ENCODE measurements at regions not wholly inside any gene's neighbourhood (a gene's known extent, or its start where the extent isn't known, plus 50 kb on each side); places are given as distances from the start of the nearest gene placed in this dataset.

GRCh38 chr5:3143382-3143781 is 391.9 kb upstream of the IRX2 start:
- no peaks in the 10 kb centered on the region for H3K36me3 ChIP-seq (ENCODE audit: control insufficient read depth in 5 of 5, insufficient read depth in 5 of 5, low read length in 5 of 5)
- H3K9ac ChIP-seq (ENCODE audit: low read length in 5 of 5), result no peak overlapping the region
- peaks cover 0 to 4% (median 0%) of the 10 kb centered on the region in 5 donors for H3K9me3 ChIP-seq (ENCODE audit: control insufficient read depth in 5 of 5, low read length in 5 of 5)
- no peak overlapping the region for H3K4me3 ChIP-seq (ENCODE audit: low read depth in 1 of 5, low read length in 5 of 5)
- no peaks in the 10 kb centered on the region for H3K4me1 ChIP-seq (ENCODE audit: control insufficient read depth in 5 of 5, insufficient read depth in 5 of 5, low read length in 5 of 5)
- no peaks in the 10 kb centered on the region for H3K27me3 ChIP-seq (ENCODE audit: control insufficient read depth in 5 of 5, insufficient read depth in 4 of 5, low read length in 5 of 5)
- H3K27ac ChIP-seq (ENCODE audit: low read depth, low read length), result no peak overlapping the region

DNA sequence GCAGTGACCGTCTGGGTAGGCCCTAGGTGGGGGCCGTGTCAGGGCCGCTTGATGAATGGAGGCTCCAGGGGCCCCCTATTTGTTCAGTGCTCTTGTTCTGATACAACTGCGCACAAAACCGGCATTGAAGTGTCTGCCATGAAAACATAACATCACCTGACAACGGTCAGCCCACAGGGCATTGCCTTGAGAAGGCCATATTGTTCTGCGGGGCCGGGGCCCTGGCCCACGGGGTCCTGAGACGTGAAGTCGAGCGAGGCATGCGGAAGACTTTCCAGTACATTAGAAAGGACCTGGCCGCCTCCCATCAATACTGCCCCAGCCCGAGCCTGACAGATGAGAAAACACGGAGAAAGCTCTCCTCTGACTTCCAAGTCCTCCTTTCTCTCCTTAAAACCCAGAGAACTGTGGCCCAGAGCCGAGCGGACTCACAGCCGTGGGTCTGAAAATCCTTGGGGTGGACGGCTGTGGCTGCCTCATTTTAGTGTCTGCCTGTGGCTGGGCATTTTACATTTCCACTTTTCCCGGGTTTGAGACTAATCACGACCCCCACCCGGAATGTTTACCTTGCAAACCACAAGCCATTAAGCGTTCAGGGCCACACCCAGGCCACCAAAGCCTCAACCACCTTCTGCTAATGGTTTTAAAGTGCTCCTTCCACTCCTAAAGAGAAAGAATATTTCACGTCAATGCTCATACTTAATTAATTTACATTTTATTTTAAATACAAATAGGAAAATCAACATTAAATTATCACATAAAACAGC is 391.0 kb upstream of the IRX2 start:
- no peaks in the 10 kb centered on the region for H3K36me3 ChIP-seq (ENCODE audit: control insufficient read depth in 5 of 5, insufficient read depth in 5 of 5, low read length in 5 of 5)
- no peak overlapping the region for H3K27ac ChIP-seq (ENCODE audit: low read depth, low read length)
- no peak overlapping the region for H3K4me3 ChIP-seq (ENCODE audit: low read depth in 1 of 5, low read length in 5 of 5)
- H3K9me3 ChIP-seq (ENCODE audit: control insufficient read depth in 5 of 5, low read length in 5 of 5), result peaks cover 0 to 4% (median 0%) of the 10 kb centered on the region in 5 donors
- no peak overlapping the region for H3K9ac ChIP-seq (ENCODE audit: low read length in 5 of 5)
- no peaks in the 10 kb centered on the region for H3K27me3 ChIP-seq (ENCODE audit: control insufficient read depth in 5 of 5, insufficient read depth in 4 of 5, low read length in 5 of 5)
- no peaks in the 10 kb centered on the region for H3K4me1 ChIP-seq (ENCODE audit: control insufficient read depth in 5 of 5, insufficient read depth in 5 of 5, low read length in 5 of 5)

DNA sequence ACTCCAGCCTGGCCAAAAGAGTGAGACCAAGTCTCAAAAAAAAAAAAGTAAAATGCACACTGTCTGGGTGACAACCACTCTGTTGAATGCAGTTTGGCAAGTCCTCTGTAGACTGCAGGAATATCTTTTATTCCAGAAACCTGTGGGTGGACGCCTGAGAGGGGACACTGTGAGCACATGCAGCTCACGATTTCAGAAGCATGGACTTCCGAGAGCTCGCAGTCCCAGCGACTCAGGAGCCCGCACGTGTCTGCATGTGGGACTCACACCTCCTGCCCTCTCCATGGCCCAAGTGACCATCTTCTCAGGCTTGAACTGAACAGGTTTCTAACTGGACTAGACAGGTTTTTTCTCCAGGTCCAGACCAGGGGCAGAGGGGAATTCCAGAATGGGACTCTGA is 388.6 kb upstream of the IRX2 start:
- H3K9ac ChIP-seq (ENCODE audit: low read length in 5 of 5), result no peak overlapping the region

DNA sequence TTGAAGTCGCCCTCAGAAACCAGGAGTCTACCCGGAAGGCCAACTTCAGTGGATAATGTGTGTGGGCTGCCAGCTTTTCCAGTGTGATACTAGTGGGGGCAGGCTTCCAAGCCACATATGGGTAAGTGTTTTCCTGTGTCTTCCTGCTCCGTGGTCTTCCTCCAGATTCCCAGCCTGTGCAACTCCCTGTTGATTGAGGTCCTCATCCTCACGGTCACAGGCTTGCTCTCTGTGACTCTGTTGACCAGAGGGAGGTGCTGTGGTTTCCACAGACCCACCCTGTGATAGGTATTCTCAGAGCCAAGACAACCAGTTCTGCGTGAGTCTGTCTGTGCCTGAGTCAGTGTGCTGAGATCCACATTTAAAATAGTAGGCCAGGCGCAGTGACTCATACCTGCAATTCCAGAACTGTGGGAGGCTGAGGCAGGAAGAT is 388.0 kb upstream of the IRX2 start:
- Histone ChIP-seq H3K4me1 (ENCODE audit: control insufficient read depth in 5 of 5, insufficient read depth in 5 of 5, low read length in 5 of 5) (no peaks in the 10 kb centered on the region), H3K36me3 (ENCODE audit: control insufficient read depth in 5 of 5, insufficient read depth in 5 of 5, low read length in 5 of 5) (no peaks in the 10 kb centered on the region), H3K27ac (ENCODE audit: low read depth, low read length) (no peak overlapping the region), H3K4me3 (ENCODE audit: low read depth in 1 of 5, low read length in 5 of 5) (no peak overlapping the region), H3K27me3 (ENCODE audit: control insufficient read depth in 5 of 5, insufficient read depth in 4 of 5, low read length in 5 of 5) (no peaks in the 10 kb centered on the region), H3K9me3 (ENCODE audit: control insufficient read depth in 5 of 5, low read length in 5 of 5) (peaks cover 0 to 4% (median 0%) of the 10 kb centered on the region in 5 donors), H3K9ac (ENCODE audit: low read length in 5 of 5) (no peak overlapping the region)

More for the DNA sequence above, 388.6 kb upstream of the IRX2 start:
- Histone ChIP-seq H3K36me3 (ENCODE audit: control insufficient read depth in 5 of 5, insufficient read depth in 5 of 5, low read length in 5 of 5) (no peaks in the 10 kb centered on the region), H3K4me3 (ENCODE audit: low read depth in 1 of 5, low read length in 5 of 5) (no peak overlapping the region), H3K4me1 (ENCODE audit: control insufficient read depth in 5 of 5, insufficient read depth in 5 of 5, low read length in 5 of 5) (no peaks in the 10 kb centered on the region), H3K9me3 (ENCODE audit: control insufficient read depth in 5 of 5, low read length in 5 of 5) (peaks cover 0 to 4% (median 0%) of the 10 kb centered on the region in 5 donors), H3K27me3 (ENCODE audit: control insufficient read depth in 5 of 5, insufficient read depth in 4 of 5, low read length in 5 of 5) (no peaks in the 10 kb centered on the region), H3K27ac (ENCODE audit: low read depth, low read length) (no peak overlapping the region)

DNA sequence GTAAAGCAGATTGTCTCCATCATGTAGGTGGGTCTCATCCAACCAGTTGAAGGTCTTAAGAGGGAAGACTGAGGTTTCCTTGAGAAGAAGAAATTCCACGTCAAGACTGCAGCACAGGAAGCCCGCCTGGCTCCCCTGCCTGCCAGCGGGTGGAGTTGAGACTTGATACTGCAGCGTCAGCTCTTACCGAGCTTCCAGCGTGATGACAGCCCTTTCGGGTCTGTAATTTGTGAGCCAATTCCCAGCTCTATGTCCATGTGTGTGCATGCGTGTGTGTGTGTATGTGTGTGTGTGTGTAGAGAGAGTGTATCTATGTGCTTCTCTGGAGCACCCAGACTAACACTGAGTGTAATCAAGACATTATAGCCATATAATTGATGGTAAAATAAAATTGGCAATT is 379.7 kb upstream of the IRX2 start:
- H3K9ac ChIP-seq (ENCODE audit: low read length in 5 of 5), result no peak overlapping the region
- H3K27me3 ChIP-seq (ENCODE audit: control insufficient read depth in 5 of 5, insufficient read depth in 4 of 5, low read length in 5 of 5), result peaks cover 0 to 4% (median 0%) of the 10 kb centered on the region in 5 donors
- H3K27ac ChIP-seq (ENCODE audit: low read depth, low read length), result no peak overlapping the region
- no peaks in the 10 kb centered on the region for H3K4me1 ChIP-seq (ENCODE audit: control insufficient read depth in 5 of 5, insufficient read depth in 5 of 5, low read length in 5 of 5)
- H3K9me3 ChIP-seq (ENCODE audit: control insufficient read depth in 5 of 5, low read length in 5 of 5), result no peaks in the 10 kb centered on the region
- no peak overlapping the region for H3K4me3 ChIP-seq (ENCODE audit: low read depth in 1 of 5, low read length in 5 of 5)
- H3K36me3 ChIP-seq (ENCODE audit: control insufficient read depth in 5 of 5, insufficient read depth in 5 of 5, low read length in 5 of 5), result no peaks in the 10 kb centered on the region

DNA sequence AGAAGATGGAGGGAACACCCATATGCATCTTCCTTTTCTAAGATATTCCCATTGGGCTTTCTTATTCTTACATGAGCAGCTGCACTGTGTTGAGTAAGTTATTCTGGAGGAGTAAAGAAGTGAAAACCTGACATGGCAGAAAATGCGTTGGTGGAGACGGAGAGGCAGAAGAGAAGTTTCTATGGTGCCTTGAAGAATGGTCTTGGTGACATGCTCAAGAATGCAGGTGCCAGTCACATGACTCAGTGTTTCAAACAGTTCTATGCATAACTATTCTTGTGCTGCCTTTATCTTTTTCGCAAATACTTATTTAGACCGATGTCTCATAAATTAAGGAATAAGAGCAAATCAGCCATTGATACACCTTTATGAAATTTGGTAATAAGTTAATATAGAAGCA is 377.8 kb upstream of the IRX2 start:
- Histone ChIP-seq H3K4me1 (ENCODE audit: control insufficient read depth in 5 of 5, insufficient read depth in 5 of 5, low read length in 5 of 5) (no peaks in the 10 kb centered on the region), H3K36me3 (ENCODE audit: control insufficient read depth in 5 of 5, insufficient read depth in 5 of 5, low read length in 5 of 5) (no peaks in the 10 kb centered on the region), H3K27ac (ENCODE audit: low read depth, low read length) (no peak overlapping the region), H3K9me3 (ENCODE audit: control insufficient read depth in 5 of 5, low read length in 5 of 5) (no peaks in the 10 kb centered on the region), H3K9ac (ENCODE audit: low read length in 5 of 5) (no peak overlapping the region), H3K4me3 (ENCODE audit: low read depth in 1 of 5, low read length in 5 of 5) (no peak overlapping the region), H3K27me3 (ENCODE audit: control insufficient read depth in 5 of 5, insufficient read depth in 4 of 5, low read length in 5 of 5) (peaks cover 0 to 4% (median 0%) of the 10 kb centered on the region in 5 donors)

DNA sequence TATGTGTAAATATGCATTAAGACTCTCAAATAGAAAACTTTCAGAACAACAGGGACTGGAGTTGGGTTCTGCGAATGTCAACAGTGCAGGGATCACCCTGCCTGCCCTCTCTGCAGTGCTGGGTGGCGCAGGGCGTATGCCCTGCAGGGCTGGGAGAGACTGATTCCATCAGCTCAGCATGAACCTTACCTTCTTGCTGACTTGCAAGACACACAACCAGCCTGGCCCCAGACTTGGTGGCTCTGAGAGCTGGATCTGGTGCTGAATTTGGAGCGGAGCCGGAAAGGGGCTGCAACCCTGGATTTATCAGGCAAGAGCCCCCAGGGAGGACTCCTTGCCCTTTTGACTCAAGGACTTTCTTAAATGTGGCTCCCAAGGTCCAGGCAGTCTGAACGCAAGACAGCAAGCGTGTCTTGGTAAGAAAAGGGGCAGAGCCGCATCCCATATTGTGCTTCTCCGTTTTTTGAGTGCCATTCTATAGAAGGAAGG is 376.0 kb upstream of the IRX2 start:
- peaks cover 0 to 4% (median 0%) of the 10 kb centered on the region in 5 donors for H3K27me3 ChIP-seq (ENCODE audit: control insufficient read depth in 5 of 5, insufficient read depth in 4 of 5, low read length in 5 of 5)
- H3K4me1 ChIP-seq (ENCODE audit: control insufficient read depth in 5 of 5, insufficient read depth in 5 of 5, low read length in 5 of 5), result no peaks in the 10 kb centered on the region
- H3K4me3 ChIP-seq (ENCODE audit: low read depth in 1 of 5, low read length in 5 of 5), result no peak overlapping the region
- H3K9ac ChIP-seq (ENCODE audit: low read length in 5 of 5), result no peak overlapping the region
- H3K27ac ChIP-seq (ENCODE audit: low read depth, low read length), result no peak overlapping the region
- no peaks in the 10 kb centered on the region for H3K9me3 ChIP-seq (ENCODE audit: control insufficient read depth in 5 of 5, low read length in 5 of 5)
- H3K36me3 ChIP-seq (ENCODE audit: control insufficient read depth in 5 of 5, insufficient read depth in 5 of 5, low read length in 5 of 5), result no peaks in the 10 kb centered on the region

GRCh38 chr5:3126639-3127038 is 375.2 kb upstream of the IRX2 start:
- H3K9me3 ChIP-seq (ENCODE audit: control insufficient read depth in 5 of 5, low read length in 5 of 5), result no peaks in the 10 kb centered on the region
- no peak overlapping the region for H3K27ac ChIP-seq (ENCODE audit: low read depth, low read length)
- peaks cover 0 to under 1% (median 0%) of the 10 kb centered on the region in 5 donors for H3K4me1 ChIP-seq (ENCODE audit: control insufficient read depth in 5 of 5, insufficient read depth in 5 of 5, low read length in 5 of 5)
- H3K36me3 ChIP-seq (ENCODE audit: control insufficient read depth in 5 of 5, insufficient read depth in 5 of 5, low read length in 5 of 5), result no peaks in the 10 kb centered on the region
- no peak overlapping the region for H3K4me3 ChIP-seq (ENCODE audit: low read depth in 1 of 5, low read length in 5 of 5)
- no peak overlapping the region for H3K9ac ChIP-seq (ENCODE audit: low read length in 5 of 5)
- H3K27me3 ChIP-seq (ENCODE audit: control insufficient read depth in 5 of 5, insufficient read depth in 4 of 5, low read length in 5 of 5), result peaks cover under 1 to 4% (median 3%) of the 10 kb centered on the region in 5 donors

DNA sequence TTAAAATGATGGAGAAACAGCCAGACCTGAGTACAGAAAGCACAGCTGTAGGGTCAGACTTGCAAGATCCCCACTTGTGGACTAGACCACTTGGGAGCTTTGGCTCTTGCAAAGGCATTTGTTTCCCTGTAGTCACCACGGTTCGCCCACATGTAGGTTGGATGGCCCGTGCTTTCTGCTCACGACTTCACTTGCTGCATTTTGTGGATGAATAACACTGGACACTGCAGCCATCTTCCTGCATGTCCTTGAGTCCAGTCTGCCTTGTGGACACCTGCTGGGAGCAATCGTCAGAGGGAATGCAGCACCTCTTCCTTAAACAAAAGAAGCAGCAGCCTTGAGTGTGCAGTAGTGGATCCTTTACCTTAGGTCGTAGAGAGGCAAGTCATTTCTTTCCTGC is 372.9 kb upstream of the IRX2 start:
- no peak overlapping the region for H3K4me3 ChIP-seq (ENCODE audit: low read depth in 1 of 5, low read length in 5 of 5)

GRCh38 chr5:3123763-3124157 is 372.3 kb upstream of the IRX2 start:
- Histone ChIP-seq H3K27me3 (ENCODE audit: control insufficient read depth in 5 of 5, insufficient read depth in 4 of 5, low read length in 5 of 5) (peaks cover 4 to 14% (median 12%) of the 10 kb centered on the region in 5 donors), H3K9ac (ENCODE audit: low read length in 5 of 5) (no peak overlapping the region), H3K4me1 (ENCODE audit: control insufficient read depth in 5 of 5, insufficient read depth in 5 of 5, low read length in 5 of 5) (peaks cover 0 to 2% (median 0%) of the 10 kb centered on the region in 5 donors), H3K9me3 (ENCODE audit: control insufficient read depth in 5 of 5, low read length in 5 of 5) (no peaks in the 10 kb centered on the region), H3K36me3 (ENCODE audit: control insufficient read depth in 5 of 5, insufficient read depth in 5 of 5, low read length in 5 of 5) (no peaks in the 10 kb centered on the region), H3K4me3 (ENCODE audit: low read depth in 1 of 5, low read length in 5 of 5) (no peak overlapping the region), H3K27ac (ENCODE audit: low read depth, low read length) (no peak overlapping the region)

More for the DNA sequence above, 372.9 kb upstream of the IRX2 start:
- Histone ChIP-seq H3K4me1 (ENCODE audit: control insufficient read depth in 5 of 5, insufficient read depth in 5 of 5, low read length in 5 of 5) (peaks cover 0 to 2% (median 0%) of the 10 kb centered on the region in 5 donors), H3K27ac (ENCODE audit: low read depth, low read length) (no peak overlapping the region), H3K27me3 (ENCODE audit: control insufficient read depth in 5 of 5, insufficient read depth in 4 of 5, low read length in 5 of 5) (peaks cover 4 to 14% (median 12%) of the 10 kb centered on the region in 5 donors), H3K36me3 (ENCODE audit: control insufficient read depth in 5 of 5, insufficient read depth in 5 of 5, low read length in 5 of 5) (no peaks in the 10 kb centered on the region), H3K9ac (ENCODE audit: low read length in 5 of 5) (no peak overlapping the region), H3K9me3 (ENCODE audit: control insufficient read depth in 5 of 5, low read length in 5 of 5) (no peaks in the 10 kb centered on the region)

Data from subcutaneous abdominal adipose tissue (tissue), 5 donors.